ENCODE measurements at regions not wholly inside any gene's neighbourhood (a gene's known extent, or its start where the extent isn't known, plus 50 kb on each side); places are given as distances from the start of the nearest gene placed in this dataset.

DNA sequence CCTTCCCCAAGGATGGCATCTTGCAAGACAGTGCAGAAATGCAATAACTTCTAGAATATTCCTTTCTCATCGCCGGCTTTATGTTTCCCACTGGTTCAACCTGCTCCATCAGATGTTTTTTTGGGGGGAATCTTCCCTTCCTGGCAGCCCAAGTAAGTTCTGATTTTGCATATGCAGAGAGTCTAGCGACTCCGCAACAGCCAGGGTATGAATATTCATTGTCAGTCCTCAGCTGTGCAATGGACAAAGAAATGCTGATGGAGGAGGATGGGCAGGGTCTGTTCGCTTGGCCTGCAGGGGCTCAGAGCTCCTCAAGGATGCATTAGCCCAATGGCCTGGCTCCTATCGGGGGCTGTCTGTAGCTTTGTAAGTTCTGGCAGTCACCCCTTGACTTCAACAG is 358.8 kb upstream of the CCL2 start:
- TF ChIP-seq, protein P1, sequence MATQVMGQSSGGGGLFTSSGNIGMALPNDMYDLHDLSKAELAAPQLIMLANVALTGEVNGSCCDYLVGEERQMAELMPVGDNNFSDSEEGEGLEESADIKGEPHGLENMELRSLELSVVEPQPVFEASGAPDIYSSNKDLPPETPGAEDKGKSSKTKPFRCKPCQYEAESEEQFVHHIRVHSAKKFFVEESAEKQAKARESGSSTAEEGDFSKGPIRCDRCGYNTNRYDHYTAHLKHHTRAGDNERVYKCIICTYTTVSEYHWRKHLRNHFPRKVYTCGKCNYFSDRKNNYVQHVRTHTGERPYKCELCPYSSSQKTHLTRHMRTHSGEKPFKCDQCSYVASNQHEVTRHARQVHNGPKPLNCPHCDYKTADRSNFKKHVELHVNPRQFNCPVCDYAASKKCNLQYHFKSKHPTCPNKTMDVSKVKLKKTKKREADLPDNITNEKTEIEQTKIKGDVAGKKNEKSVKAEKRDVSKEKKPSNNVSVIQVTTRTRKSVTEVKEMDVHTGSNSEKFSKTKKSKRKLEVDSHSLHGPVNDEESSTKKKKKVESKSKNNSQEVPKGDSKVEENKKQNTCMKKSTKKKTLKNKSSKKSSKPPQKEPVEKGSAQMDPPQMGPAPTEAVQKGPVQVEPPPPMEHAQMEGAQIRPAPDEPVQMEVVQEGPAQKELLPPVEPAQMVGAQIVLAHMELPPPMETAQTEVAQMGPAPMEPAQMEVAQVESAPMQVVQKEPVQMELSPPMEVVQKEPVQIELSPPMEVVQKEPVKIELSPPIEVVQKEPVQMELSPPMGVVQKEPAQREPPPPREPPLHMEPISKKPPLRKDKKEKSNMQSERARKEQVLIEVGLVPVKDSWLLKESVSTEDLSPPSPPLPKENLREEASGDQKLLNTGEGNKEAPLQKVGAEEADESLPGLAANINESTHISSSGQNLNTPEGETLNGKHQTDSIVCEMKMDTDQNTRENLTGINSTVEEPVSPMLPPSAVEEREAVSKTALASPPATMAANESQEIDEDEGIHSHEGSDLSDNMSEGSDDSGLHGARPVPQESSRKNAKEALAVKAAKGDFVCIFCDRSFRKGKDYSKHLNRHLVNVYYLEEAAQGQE (IDR thresholded peaks at IDR 0.05; ENCODE audit: low read depth), result no peak
- no peak for TF ChIP-seq TCF12 (IDR thresholded peaks at IDR 0.05; ENCODE audit: low read depth)
- TF ChIP-seq EP300 (IDR thresholded peaks at IDR 0.05; ENCODE audit: borderline replicate concordance), result no peak
- no peak for TF ChIP-seq TEAD4 (IDR thresholded peaks at IDR 0.05)
- no peak for TF ChIP-seq CEBPB (IDR thresholded peaks at IDR 0.05)
- TF ChIP-seq YY1 (IDR thresholded peaks at IDR 0.05; ENCODE audit: low read depth), result no peak
- TF ChIP-seq RAD21 (IDR thresholded peaks at IDR 0.05; ENCODE audit: low read depth), result no peak
- no peak for TF ChIP-seq TAF1 (IDR thresholded peaks at IDR 0.05; ENCODE audit: low read depth)
- no peak for TF ChIP-seq USF1 (IDR thresholded peaks at IDR 0.05)
- no peak for TF ChIP-seq NFIC (IDR thresholded peaks at IDR 0.05)
- TF ChIP-seq MAX (IDR thresholded peaks at IDR 0.05), result no peak
- no peak for TF ChIP-seq FOXM1 (IDR thresholded peaks at IDR 0.05; ENCODE audit: borderline replicate concordance, low read depth)
- TF ChIP-seq CREB1 (IDR thresholded peaks at IDR 0.05; ENCODE audit: low read depth), result no peak
- no peak for TF ChIP-seq EGR1 (IDR thresholded peaks at IDR 0.05)

All from Ishikawa (cell line).